PC-9 (cell line): ENCODE measurements at regions not wholly inside any gene's neighbourhood (a gene's known extent, or its start where the extent isn't known, plus 50 kb on each side); places are given as distances from the start of the nearest gene placed in this dataset.

ENCODE experiments used
- BruUV-seq: library from RNA; stranded (reverse); fragments of 400-500 nt; replicated peaks from 2 replicates; lab custom pipeline; 2021; lab: Mats Ljungman, UMichigan
- CTCF ChIA-PET: fragments of 300-600 bp; sonication (Branson Sonifier 250); formaldehyde crosslinking; loops from one replicate; lab custom pipeline; 2022; ENCODE audit warnings: antibody characterized with exemption; lab: Charles Lee
- POLR2A ChIA-PET: fragments of 300-600 bp; sonication (Branson Sonifier 250); formaldehyde crosslinking; loops from one replicate; lab custom pipeline; 2022; ENCODE audit warnings: antibody characterized with exemption; ENCODE audit not compliant: unreplicated experiment; lab: Charles Lee
- DNase-seq, 2 experiments: peaks; one replicate each; pipeline versions ENCODE4 v3.0.0 to v3.0.0-alpha.2; 2015 to 2022; ENCODE audit warnings: mixed read lengths in 1 of 2
- H2AFZ ChIP-seq: fragments of 200-600 bp; sonication (generic); 2 replicates; pipeline ENCODE4 v1.8.1; 2017; ENCODE audit warnings: antibody characterized with exemption
- H3F3A ChIP-seq: fragments of 200-600 bp; sonication (generic); 2 replicates; pipeline ENCODE4 v1.8.1; 2017; ENCODE audit warnings: antibody characterized with exemption, mild to moderate bottlenecking, low read depth; ENCODE audit not compliant: insufficient read depth
- H3K27ac ChIP-seq: fragments of 200-600 bp; sonication (generic); 2 replicates; pipeline ENCODE4 v1.6.1; 2016; ENCODE audit warnings: mixed run types
- H3K27me3 ChIP-seq: fragments of 200-600 bp; sonication (generic); 2 replicates; pipeline ENCODE4 v1.6.1; 2016; ENCODE audit warnings: low read depth, mixed run types; ENCODE audit not compliant: insufficient read depth
- H3K36me3 ChIP-seq: fragments of 200-600 bp; sonication (generic); 2 replicates; pipeline ENCODE4 v1.6.1; 2016; ENCODE audit warnings: low read depth, mixed run types
- H3K4me1 ChIP-seq: fragments of 200-600 bp; sonication (generic); replicated peaks from 2 replicates; pipeline ENCODE4 v1.6.1; 2016; ENCODE audit warnings: mixed run types; ENCODE audit not compliant: insufficient read depth
- H3K4me2 ChIP-seq: fragments of 200-600 bp; sonication (generic); 2 replicates; pipeline ENCODE4 v1.6.1; 2017; ENCODE audit warnings: mixed run types
- H3K4me3 ChIP-seq: fragments of 200-600 bp; sonication (generic); 2 replicates; pipeline ENCODE4 v1.6.1; 2016; ENCODE audit warnings: mixed run types
- H3K79me2 ChIP-seq: fragments of 200-600 bp; sonication (generic); 2 replicates; pipeline ENCODE4 v1.6.1; 2017; ENCODE audit warnings: low read depth, mixed run types
- H3K9me2 ChIP-seq: fragments of 200-600 bp; sonication (generic); 2 replicates; pipeline ENCODE4 v1.8.1; 2017; ENCODE audit warnings: mild to moderate bottlenecking; ENCODE audit not compliant: insufficient read depth
- H3K9me3 ChIP-seq: fragments of 200-600 bp; sonication (generic); 2 replicates; pipeline ENCODE4 v1.8.1; 2016; ENCODE audit warnings: low read depth; ENCODE audit not compliant: insufficient read depth
- H4K20me1 ChIP-seq: fragments of 200-600 bp; sonication (generic); 2 replicates; pipeline ENCODE4 v1.8.1; 2017; ENCODE audit not compliant: insufficient read depth
- EZH2 ChIP-seq: fragments of 200-600 bp; sonication (generic); IDR thresholded peaks from 2 replicates; pipeline ENCODE4 v1.8.0; 2017; ENCODE audit warnings: antibody characterized with exemption, low read depth
- intact Hi-C: fragments of 100-400 bp; cut with micrococcal nuclease; formaldehyde crosslinking; loops from one replicate; pipeline ENCODE4 v1.10.0; 2022; ENCODE audit not compliant: unreplicated experiment
- TF ChIP-seq, protein P1 (sequence below): fragments of 200-600 bp; sonication (generic); conservative IDR thresholded peaks from 2 replicates; pipeline ENCODE4 v1.6.1; 2017; ENCODE audit warnings: mixed run types, antibody characterized with exemption, mild to moderate bottlenecking, moderate library complexity

DNA sequence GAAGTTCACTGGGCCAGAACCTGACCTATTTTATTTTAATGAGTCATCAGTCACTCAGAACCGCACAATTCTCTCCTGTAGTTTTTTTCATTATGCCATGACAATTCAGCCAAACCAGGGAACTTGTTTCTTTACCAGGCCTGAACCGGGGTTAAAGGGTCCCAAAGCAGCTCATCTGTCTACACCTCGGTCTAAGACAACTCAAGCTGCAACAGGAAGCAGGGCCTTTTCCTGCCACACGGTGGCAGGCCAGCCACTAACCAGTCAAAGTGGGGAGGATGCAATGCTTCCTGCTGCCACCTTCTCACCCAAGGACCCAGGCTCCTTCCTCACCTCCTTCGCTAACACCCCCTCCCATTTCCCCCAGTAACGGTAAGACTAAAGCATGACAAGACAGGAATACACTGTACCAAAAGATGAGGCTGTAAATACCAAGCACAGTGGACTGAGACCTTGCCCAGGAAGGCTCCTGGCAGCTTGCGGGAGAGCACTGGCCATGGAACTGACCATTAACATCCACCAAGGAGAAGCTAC is 56.7 kb upstream of the ACKR3 start:
- H3K4me3 ChIP-seq = no peak overlapping the region
- no peaks in the 10 kb centered on the region for H3F3A ChIP-seq
- intact Hi-C loops = loop anchor here (1.0 to 5.0 kb wide), 3 partner anchors 54 to 547 kb away; partner anchors contain the start of gene ACKR3
- no peaks in the 10 kb centered on the region for H3K36me3 ChIP-seq
- H4K20me1 ChIP-seq = no peaks in the 10 kb centered on the region
- no peak overlapping the region for H3K4me2 ChIP-seq
- ChIA-PET CTCF (interaction anchor here (0.6 to 1.7 kb wide), 4 partner anchors 56 to 514 kb away, joined by 3 to 12 read pairs (median 3); partner anchors contain the start of gene ACKR3), POLR2A (no interaction called here)
- TF ChIP-seq, protein P1, sequence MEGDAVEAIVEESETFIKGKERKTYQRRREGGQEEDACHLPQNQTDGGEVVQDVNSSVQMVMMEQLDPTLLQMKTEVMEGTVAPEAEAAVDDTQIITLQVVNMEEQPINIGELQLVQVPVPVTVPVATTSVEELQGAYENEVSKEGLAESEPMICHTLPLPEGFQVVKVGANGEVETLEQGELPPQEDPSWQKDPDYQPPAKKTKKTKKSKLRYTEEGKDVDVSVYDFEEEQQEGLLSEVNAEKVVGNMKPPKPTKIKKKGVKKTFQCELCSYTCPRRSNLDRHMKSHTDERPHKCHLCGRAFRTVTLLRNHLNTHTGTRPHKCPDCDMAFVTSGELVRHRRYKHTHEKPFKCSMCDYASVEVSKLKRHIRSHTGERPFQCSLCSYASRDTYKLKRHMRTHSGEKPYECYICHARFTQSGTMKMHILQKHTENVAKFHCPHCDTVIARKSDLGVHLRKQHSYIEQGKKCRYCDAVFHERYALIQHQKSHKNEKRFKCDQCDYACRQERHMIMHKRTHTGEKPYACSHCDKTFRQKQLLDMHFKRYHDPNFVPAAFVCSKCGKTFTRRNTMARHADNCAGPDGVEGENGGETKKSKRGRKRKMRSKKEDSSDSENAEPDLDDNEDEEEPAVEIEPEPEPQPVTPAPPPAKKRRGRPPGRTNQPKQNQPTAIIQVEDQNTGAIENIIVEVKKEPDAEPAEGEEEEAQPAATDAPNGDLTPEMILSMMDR = peak; percentile 72
- no peak for TF ChIP-seq EZH2
- no peak overlapping the region for H3K27ac ChIP-seq
- no peak overlapping the region for H2AFZ ChIP-seq
- H3K27me3 ChIP-seq = peaks cover 33% of the 10 kb centered on the region
- no peaks in the 10 kb centered on the region for H3K4me1 ChIP-seq
- no peaks in the 10 kb centered on the region for H3K79me2 ChIP-seq
- BruUV-seq = no TSS peak
- H3K9me3 ChIP-seq = no peaks in the 10 kb centered on the region
- H3K9me2 ChIP-seq = no peaks in the 10 kb centered on the region
- peak; percentile 30 to 33 for DNase-seq

DNA sequence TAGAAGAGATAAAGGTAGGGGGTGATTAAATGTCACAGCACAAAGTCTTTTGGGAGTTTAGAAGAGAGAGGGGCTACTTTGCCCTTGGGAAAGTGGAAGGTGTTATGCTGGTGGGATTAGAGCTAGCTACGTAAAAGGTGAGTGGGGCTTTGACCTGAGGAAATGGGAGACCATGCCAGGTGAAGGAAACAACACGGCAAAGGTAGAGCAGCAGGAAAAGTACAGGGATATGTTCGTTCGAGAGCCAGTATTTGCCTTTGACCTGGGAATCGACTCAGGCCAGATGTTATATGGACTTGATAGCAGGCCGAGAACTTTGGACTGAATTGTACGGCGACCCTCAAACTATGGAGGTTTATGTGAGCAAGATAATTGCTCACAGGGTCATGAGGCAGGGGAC is 55.7 kb upstream of the ACKR3 start:
- H3K4me1 ChIP-seq = no peaks in the 10 kb centered on the region
- BruUV-seq = no TSS peak
- TF ChIP-seq, protein P1 = no peak
- TF ChIP-seq EZH2 = no peak
- H3K4me2 ChIP-seq = no peak overlapping the region
- H3K79me2 ChIP-seq = no peaks in the 10 kb centered on the region
- intact Hi-C loops = loop anchor here (1.0 to 5.0 kb wide), 3 partner anchors 53 to 546 kb away; partner anchors contain the start of gene ACKR3
- H3K9me2 ChIP-seq = no peaks in the 10 kb centered on the region
- DNase-seq = peak in 1 of 2 experiments; percentile 16
- H3K9me3 ChIP-seq = no peaks in the 10 kb centered on the region
- no peaks in the 10 kb centered on the region for H3K36me3 ChIP-seq
- H3F3A ChIP-seq = no peaks in the 10 kb centered on the region
- no peak overlapping the region for H3K4me3 ChIP-seq
- H2AFZ ChIP-seq = no peak overlapping the region
- peaks cover 26% of the 10 kb centered on the region for H3K27me3 ChIP-seq
- CTCF ChIA-PET = interaction anchor here (0.6 kb wide), 1 partner anchor 513 kb away, joined by 3 read pairs; no protein-coding TSS in a partner anchor
- no peak overlapping the region for H3K27ac ChIP-seq
- no peaks in the 10 kb centered on the region for H4K20me1 ChIP-seq
- POLR2A ChIA-PET = no interaction called here

DNA sequence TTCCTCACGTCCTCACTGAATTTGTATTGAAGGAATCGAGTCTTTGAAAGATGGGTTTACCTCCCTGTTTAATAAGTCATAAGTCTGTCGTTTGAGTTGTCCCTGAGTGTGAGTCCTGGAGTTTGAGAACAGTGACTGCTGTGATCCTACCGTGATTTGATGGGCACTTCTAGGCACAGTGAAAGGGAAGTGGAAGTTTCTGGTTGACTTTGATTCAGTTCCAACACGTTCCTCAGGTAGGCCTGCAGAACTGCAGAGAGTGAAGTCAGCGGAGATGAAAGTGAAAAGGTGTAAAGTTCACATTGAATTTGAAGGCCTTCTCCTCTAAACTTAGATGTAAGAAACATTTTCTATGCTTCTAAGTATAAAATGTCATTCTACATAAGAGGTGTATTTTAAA is 52.9 kb upstream of the ACKR3 start:
- H4K20me1 ChIP-seq = no peaks in the 10 kb centered on the region
- no peak for TF ChIP-seq EZH2
- TF ChIP-seq, protein P1 = no peak
- no peak overlapping the region for H3K4me3 ChIP-seq
- H3K27me3 ChIP-seq = peaks cover 30% of the 10 kb centered on the region
- no peaks in the 10 kb centered on the region for H3K9me3 ChIP-seq
- H2AFZ ChIP-seq = no peak overlapping the region
- DNase-seq = no peak
- H3K4me1 ChIP-seq = no peaks in the 10 kb centered on the region
- no peaks in the 10 kb centered on the region for H3F3A ChIP-seq
- CTCF ChIA-PET = no interaction called here
- POLR2A ChIA-PET = no interaction called here
- no peaks in the 10 kb centered on the region for H3K36me3 ChIP-seq
- no peaks in the 10 kb centered on the region for H3K9me2 ChIP-seq
- no TSS peak for BruUV-seq
- H3K27ac ChIP-seq = no peak overlapping the region
- no peak overlapping the region for H3K4me2 ChIP-seq
- intact Hi-C loops = no loop called here
- H3K79me2 ChIP-seq = no peaks in the 10 kb centered on the region
